ENCODE measurements at regions not wholly inside any gene's neighbourhood (a gene's known extent, or its start where the extent isn't known, plus 50 kb on each side); places are given as distances from the start of the nearest gene placed in this dataset.
"Not testable (repeated sequence)": the region's sequence is repeated elsewhere in the genome, so short reads cannot be mapped to it uniquely, and the experiment has no call there.

DNA sequence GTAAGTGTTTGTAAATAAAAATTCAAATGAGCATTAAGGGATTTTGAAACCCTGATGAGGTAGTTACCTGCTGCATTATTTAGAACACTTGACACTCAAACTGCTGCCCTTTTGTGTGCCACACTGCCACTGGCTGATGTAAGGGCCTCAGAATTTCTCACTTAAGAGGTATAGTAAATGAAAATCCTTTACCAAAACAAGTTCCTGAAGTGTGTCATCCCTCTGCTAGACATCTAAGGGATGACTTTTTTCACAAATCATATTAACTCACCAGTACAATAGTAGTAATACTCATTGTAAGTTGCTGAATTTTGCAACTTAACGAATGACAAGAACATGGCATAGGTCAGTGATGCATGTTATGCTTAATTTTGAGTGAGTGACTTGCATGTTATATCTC is 274.9 kb upstream of the UBE2E3 start:
- DNase-seq (ENCODE audit: extremely low spot score, insufficient read length, low read depth), result no peak
- no peak for FAIRE-seq

GRCh38 chr2:180705122-180705521 is 275.3 kb upstream of the UBE2E3 start:
- FAIRE-seq (no peak), DNase-seq (ENCODE audit: extremely low spot score, insufficient read length, low read depth) (no peak)

GRCh38 chr2:180699657-180700361 is 280.6 kb upstream of the UBE2E3 start:
- FAIRE-seq (no peak), DNase-seq (ENCODE audit: extremely low spot score, insufficient read length, low read depth) (no peak)

- FAIRE-seq, result no peak
- DNase-seq (ENCODE audit: extremely low spot score, insufficient read length, low read depth), result no peak
These were observed 281.7 kb upstream of the UBE2E3 start for GRCh38 chr2:180698668-180699067.

GRCh38 chr2:180695586-180696401 is 284.6 kb upstream of the UBE2E3 start:
- no peak for DNase-seq (ENCODE audit: extremely low spot score, insufficient read length, low read depth)
- FAIRE-seq, result no peak

GRCh38 chr2:180694445-180695421 is 285.7 kb upstream of the UBE2E3 start:
- DNase-seq (ENCODE audit: extremely low spot score, insufficient read length, low read depth) (no peak), FAIRE-seq (no peak)

DNA sequence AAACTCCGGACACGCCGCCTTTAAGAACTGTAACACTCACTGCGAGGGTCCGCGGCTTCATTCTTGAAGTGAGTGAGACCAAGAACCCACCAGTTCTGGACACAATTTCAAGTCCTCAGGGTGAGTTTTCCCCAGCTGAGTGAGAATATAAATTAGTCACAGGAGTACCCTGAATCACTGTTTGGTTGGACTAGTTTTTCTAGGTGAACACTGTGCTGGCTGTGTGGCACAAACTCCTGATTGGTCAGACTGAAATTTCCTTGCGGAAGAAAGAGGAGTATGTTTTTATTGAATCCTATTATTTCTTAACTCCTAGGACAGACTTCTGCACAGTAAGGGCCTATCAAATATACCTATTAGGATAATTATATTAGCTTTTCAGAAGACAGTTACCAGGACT is 288.1 kb upstream of the UBE2E3 start:
- FAIRE-seq (no peak), DNase-seq (ENCODE audit: extremely low spot score, insufficient read length, low read depth) (no peak)

DNA sequence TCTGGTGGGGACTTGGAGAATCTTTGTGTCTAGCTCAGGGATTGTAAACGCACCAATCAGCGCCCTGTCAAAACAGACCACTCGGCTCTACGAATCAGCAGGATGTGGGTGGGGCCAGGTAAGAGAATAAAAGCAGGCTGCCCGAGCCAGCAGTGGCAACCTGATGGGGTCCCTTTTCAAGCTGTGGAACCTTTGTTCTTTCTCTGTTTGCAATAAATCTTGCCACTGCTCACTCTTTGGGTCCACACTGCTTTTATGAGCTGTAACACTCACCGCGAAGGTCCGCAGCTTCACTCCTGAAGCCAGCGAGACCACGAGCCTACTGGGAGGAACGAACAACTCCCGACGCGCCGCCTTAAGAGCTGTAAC is 288.6 kb upstream of the UBE2E3 start:
- not testable (repeated sequence) for DNase-seq (ENCODE audit: extremely low spot score, insufficient read length, low read depth); FAIRE-seq

DNA sequence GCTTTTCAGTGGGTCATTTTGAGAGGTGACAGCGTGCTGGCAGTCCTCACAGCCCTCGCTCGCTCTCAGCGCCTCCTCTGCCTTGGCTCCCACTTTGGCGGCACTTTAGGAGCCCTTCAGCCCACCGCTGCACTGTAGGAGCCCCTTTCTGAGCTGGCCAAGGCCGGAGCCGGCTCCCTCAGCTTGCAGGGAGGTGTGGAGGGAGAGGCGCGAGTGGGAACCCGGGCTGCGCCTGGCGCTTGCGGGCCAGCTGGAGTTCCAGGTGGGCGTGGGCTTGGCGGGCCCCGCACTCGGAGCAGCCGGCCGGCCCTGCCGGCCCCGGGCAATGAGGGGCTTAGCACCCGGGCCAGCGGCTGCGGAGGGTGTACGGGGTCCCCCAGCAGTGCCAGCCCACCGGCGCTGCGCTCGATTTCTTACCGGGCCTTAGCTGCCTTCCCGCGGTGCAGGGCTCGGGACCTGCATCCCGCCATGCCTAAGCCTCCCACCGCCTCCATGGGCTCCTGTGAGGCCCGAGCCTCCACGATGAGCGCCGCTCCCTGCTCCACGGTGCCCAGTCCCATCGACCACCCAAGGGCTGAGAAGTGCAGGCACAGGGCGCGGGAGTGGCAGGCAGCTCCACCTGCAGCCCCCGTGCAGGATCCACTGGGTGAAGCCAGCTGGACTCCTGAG is 289.1 kb upstream of the UBE2E3 start:
- DNase-seq (ENCODE audit: extremely low spot score, insufficient read length, low read depth); FAIRE-seq: not testable (repeated sequence)

DNA sequence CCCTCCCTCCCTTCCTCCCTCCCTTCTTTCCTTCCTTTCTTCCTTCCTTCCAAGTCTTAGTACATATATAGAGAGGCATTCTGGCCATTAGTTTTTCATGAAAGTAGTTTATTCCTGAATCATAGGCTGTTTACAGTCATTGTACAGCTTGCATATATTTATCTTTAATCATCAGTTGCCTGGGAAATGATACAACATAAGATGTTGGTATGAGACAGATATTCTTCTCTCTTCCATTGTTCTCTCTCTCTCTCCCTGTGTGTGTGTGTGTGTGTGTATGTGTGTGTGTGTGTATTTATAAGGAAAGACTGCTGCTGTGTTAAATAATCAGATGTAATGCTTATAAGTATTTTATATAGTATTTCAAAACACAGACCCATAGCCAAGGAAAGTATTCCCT is 289.8 kb upstream of the UBE2E3 start:
- DNase-seq (ENCODE audit: extremely low spot score, insufficient read length, low read depth), result no peak
- FAIRE-seq, result no peak

DNA sequence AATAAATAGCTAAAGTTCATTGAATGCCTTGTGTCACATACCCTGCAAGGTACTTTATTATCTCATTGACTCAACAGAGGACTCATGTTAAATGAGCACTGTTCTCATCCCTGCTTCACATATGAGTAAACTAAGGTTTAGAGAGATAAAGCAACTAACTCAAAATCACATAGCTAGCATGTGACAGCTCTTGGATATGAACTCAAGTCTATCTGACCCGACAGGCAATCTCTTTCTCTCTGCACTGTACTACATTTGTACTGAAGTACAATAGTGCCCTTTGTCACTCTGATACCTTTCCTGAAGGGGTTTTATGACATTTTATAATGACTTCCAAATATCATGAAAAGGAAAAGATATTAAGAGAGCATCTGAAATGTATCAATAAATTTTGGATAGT is 297.5 kb upstream of the UBE2E3 start:
- FAIRE-seq, result no peak

DNA sequence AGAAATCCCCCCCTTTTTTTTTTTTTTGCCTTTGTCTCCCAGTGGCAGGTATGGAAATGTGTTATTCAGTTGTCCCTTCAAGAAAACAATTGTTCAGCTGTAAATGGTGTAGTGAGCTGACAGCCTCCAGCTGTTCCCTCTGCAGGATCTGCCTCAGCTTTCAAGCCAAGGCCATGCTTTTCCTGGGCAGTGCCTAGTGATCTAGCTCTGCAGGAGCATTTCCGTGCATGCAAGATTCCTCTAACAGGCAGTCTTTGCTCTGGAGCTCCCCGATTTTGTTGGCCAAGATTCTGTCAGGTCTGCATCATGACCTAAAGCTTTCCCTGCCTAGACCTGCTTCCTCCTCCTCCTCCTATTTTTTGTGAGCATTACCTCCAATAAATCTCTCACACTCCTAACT is 300.7 kb upstream of the UBE2E3 start:
- no peak for DNase-seq (ENCODE audit: extremely low spot score, insufficient read length, low read depth)

More for the DNA sequence above, 297.5 kb upstream of the UBE2E3 start:
- no peak for DNase-seq (ENCODE audit: extremely low spot score, insufficient read length, low read depth)

GRCh38 chr2:180678625-180678972 is 301.8 kb upstream of the UBE2E3 start:
- no peak for FAIRE-seq

More for the DNA sequence above, 300.7 kb upstream of the UBE2E3 start:
- FAIRE-seq, result no peak

GRCh38 chr2:180677930-180678624 is 302.3 kb upstream of the UBE2E3 start:
- DNase-seq (ENCODE audit: extremely low spot score, insufficient read length, low read depth) (no peak), FAIRE-seq (no peak)

More at GRCh38 chr2:180678625-180678972, 301.8 kb upstream of the UBE2E3 start:
- no peak for DNase-seq (ENCODE audit: extremely low spot score, insufficient read length, low read depth)

DNA sequence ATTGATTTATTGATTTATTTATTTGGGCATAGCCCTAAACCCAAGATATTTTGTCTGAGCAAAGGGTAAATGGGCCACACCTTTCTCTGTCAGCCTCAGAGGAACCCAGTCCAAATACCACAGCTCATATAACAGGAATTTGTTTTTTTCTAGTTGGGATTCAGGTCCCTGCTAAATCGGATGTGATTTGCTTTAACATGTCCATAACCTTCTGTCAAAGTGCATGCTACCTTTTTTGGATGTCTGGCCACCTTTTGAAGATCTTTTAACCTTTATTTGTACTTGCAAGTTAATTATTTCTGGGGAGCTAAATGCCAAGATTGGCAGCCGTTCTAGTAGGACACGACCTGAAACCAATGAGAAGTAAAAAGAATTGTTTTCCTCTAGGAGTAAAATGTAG is 303.2 kb upstream of the UBE2E3 start:
- DNase-seq (ENCODE audit: extremely low spot score, insufficient read length, low read depth), result no peak
- no peak for FAIRE-seq

GRCh38 chr2:180676520-180677025 is 303.8 kb upstream of the UBE2E3 start:
- FAIRE-seq (no peak), DNase-seq (ENCODE audit: extremely low spot score, insufficient read length, low read depth) (no peak)

DNA sequence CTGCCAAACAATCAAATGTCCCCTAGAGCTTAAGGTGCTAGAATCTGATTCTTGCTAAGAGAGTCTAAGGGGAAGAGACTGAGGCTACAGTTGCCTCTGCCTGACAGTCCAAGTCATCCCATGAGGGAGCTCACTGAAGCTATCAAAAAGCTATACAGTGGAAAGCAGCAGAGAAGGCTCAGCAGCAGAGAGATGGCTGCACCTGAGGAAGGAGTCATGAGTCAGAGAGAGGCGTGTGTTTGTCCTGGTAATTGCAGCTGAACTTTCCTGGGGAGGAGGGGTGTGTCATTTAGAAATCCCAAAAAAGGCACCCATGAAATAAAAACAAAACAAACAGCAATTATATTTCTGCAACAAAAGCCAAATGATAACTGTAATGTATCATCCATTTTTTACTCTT is 305.2 kb upstream of the UBE2E3 start:
- DNase-seq (ENCODE audit: extremely low spot score, insufficient read length, low read depth) (no peak), FAIRE-seq (no peak)

- no peak for FAIRE-seq
- no peak for DNase-seq (ENCODE audit: extremely low spot score, insufficient read length, low read depth)
These were observed 308.0 kb upstream of the UBE2E3 start for GRCh38 chr2:180672377-180672776.
